ENCODE measurements at regions not wholly inside any gene's neighbourhood (a gene's known extent, or its start where the extent isn't known, plus 50 kb on each side); places are given as distances from the start of the nearest gene placed in this dataset.

GRCh38 chr1:3999941-4000735, 100.1 kb upstream of the C1orf174 start:
- no peak for DNase-seq
- TF ChIP-seq GATA1 (IDR thresholded peaks at IDR 0.05; ENCODE audit: low read depth, low read length) (no peak), POLR2A (IDR thresholded peaks at IDR 0.05; ENCODE audit: low read length) (no peak)

GRCh38 chr1:4000811-4001251, 100.8 kb upstream of the C1orf174 start:
- no peak for DNase-seq
- no peak for TF ChIP-seq GATA1 (IDR thresholded peaks at IDR 0.05; ENCODE audit: low read depth, low read length)
- no peak for TF ChIP-seq POLR2A (IDR thresholded peaks at IDR 0.05; ENCODE audit: low read length)

GRCh38 chr1:4001461-4001860, 101.4 kb upstream of the C1orf174 start:
- TF ChIP-seq GATA1 (IDR thresholded peaks at IDR 0.05; ENCODE audit: low read depth, low read length) (no peak), POLR2A (IDR thresholded peaks at IDR 0.05; ENCODE audit: low read length) (no peak)
- DNase-seq, result no peak

- TF ChIP-seq POLR2A (IDR thresholded peaks at IDR 0.05; ENCODE audit: low read length) (no peak), GATA1 (IDR thresholded peaks at IDR 0.05; ENCODE audit: low read depth, low read length) (no peak)
- no peak for DNase-seq
Observed at GRCh38 chr1:4002061-4002521, 102.0 kb upstream of the C1orf174 start.

GRCh38 chr1:4002741-4003140, 102.7 kb upstream of the C1orf174 start:
- no peak for DNase-seq
- TF ChIP-seq GATA1 (IDR thresholded peaks at IDR 0.05; ENCODE audit: low read depth, low read length) (no peak), POLR2A (IDR thresholded peaks at IDR 0.05; ENCODE audit: low read length) (no peak)

GRCh38 chr1:4003846-4004505, 103.9 kb upstream of the C1orf174 start:
- TF ChIP-seq POLR2A (IDR thresholded peaks at IDR 0.05; ENCODE audit: low read length), result no peak
- TF ChIP-seq GATA1 (IDR thresholded peaks at IDR 0.05; ENCODE audit: low read depth, low read length), result no peak
- DNase-seq, result no peak

GRCh38 chr1:4004635-4005430, 104.8 kb upstream of the C1orf174 start:
- no peak for DNase-seq
- TF ChIP-seq POLR2A (IDR thresholded peaks at IDR 0.05; ENCODE audit: low read length), result no peak
- TF ChIP-seq GATA1 (IDR thresholded peaks at IDR 0.05; ENCODE audit: low read depth, low read length), result no peak

- no peak for TF ChIP-seq GATA1 (IDR thresholded peaks at IDR 0.05; ENCODE audit: low read depth, low read length)
- no peak for TF ChIP-seq POLR2A (IDR thresholded peaks at IDR 0.05; ENCODE audit: low read length)
- DNase-seq, result no peak
Observed at GRCh38 chr1:4005431-4005830, 105.4 kb upstream of the C1orf174 start.

GRCh38 chr1:4006676-4007374, 106.8 kb upstream of the C1orf174 start:
- DNase-seq, result no peak
- no peak for TF ChIP-seq POLR2A (IDR thresholded peaks at IDR 0.05; ENCODE audit: low read length)
- TF ChIP-seq GATA1 (IDR thresholded peaks at IDR 0.05; ENCODE audit: low read depth, low read length), result no peak

GRCh38 chr1:4010284-4010683, 110.2 kb upstream of the C1orf174 start:
- TF ChIP-seq POLR2A (IDR thresholded peaks at IDR 0.05; ENCODE audit: low read length), result no peak
- TF ChIP-seq GATA1 (IDR thresholded peaks at IDR 0.05; ENCODE audit: low read depth, low read length), result no peak
- DNase-seq, result no peak

- DNase-seq, result no peak
- TF ChIP-seq POLR2A (IDR thresholded peaks at IDR 0.05; ENCODE audit: low read length), result no peak
Observed at GRCh38 chr1:4010814-4011605, 110.9 kb upstream of the C1orf174 start.

- TF ChIP-seq GATA1 (IDR thresholded peaks at IDR 0.05; ENCODE audit: low read depth, low read length), result no peak
- no peak for TF ChIP-seq POLR2A (IDR thresholded peaks at IDR 0.05; ENCODE audit: low read length)
- no peak for DNase-seq
Observed at GRCh38 chr1:4016351-4017130, 116.5 kb upstream of the C1orf174 start.

All from erythroblast (primary cell).